GM11168 (cell line): ENCODE measurements at regions not wholly inside any gene's neighbourhood (a gene's known extent, or its start where the extent isn't known, plus 50 kb on each side); places are given as distances from the start of the nearest gene placed in this dataset.
"Not testable (repeated sequence)": the region's sequence is repeated elsewhere in the genome, so short reads cannot be mapped to it uniquely, and the experiment has no call there.

Source experiments
- in situ Hi-C: fragments of 300-500 bp; cut with MboI; formaldehyde crosslinking; loops from one replicate; pipeline ENCODE4 v1.12.0; 2022; ENCODE audit warnings: low sequenced_read_pairs; ENCODE audit not compliant: unreplicated experiment

DNA sequence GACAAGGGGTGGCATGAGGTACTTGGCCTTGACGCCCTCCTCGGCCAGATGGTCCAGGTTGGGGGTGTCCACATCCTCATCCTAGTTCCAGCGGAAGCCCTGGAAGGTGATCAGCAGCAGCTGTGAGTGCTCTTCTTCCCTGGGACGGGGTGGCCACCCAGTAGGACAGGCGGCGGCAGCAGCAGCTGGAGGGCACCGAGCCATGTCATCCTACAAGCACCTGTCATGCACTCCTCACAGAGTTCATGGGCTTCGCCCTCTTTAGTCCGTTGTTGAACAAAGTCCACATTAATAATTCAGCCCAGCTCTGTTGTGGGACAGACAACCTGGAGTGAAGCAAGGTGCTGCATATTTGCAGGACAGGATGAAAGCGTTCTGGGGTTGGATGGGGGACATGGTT lies 153.4 kb upstream of the CCZ1B start:
- in situ Hi-C loops = not testable (repeated sequence)

DNA sequence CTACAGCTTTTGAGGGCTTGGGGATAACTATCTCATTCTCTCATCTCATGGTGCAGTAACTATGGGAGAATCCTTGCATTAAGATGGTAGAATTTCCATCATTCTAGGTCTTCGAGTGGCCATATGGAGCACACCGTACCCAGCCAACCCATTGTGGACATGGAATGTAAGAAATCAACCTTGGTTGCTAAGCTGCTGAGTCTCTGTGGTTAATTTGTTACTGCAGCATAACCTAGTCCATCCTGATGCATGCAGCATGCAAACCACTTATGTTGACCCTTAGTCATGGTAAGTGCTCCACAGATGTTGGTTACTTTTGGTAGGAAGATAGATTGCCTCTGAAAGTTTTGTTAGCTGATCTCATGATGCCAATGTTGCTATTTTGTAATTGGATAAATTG lies 156.3 kb upstream of the CCZ1B start:
- in situ Hi-C loops = not testable (repeated sequence)

DNA sequence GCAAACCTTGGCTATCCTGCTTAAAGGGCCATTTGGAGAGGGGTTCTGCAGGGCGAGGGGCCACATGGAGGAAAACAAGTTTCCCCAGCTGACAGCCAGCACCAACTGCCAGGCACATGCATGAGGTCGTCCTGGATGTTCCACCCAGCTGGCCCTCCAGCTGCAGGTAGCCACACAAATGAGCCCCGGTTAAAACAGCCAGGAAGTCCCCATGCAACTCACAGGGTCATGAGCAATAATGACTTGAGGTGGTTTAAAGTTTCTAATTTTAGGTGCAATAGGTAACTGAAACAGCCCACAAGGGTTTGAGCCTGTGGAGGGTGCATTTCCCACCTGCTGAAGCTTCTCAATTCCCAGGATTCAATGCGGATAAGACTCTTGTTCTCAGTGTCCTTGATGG lies 160.8 kb upstream of the CCZ1B start:
- in situ Hi-C loops = not testable (repeated sequence)

DNA sequence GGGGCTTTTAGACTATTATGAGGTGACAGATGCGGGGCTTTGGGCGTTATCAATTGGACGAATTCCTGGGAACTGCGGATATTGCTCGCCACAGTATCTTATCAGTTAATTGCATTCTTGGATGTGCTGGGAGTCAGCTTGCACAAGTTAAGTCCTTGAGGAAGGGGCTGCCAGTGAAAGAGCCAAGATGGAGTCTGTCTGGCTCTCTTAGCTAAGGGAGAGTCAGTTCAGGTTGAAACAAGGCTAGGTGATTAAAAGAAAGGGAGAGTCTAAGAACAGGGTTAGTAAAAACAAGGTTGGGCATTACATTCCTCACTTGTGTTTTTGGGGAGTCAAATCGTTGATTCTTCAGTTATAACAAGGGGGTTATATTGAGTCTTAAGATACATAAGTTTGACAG lies 162.5 kb upstream of the CCZ1B start:
- in situ Hi-C loops = not testable (repeated sequence)

DNA sequence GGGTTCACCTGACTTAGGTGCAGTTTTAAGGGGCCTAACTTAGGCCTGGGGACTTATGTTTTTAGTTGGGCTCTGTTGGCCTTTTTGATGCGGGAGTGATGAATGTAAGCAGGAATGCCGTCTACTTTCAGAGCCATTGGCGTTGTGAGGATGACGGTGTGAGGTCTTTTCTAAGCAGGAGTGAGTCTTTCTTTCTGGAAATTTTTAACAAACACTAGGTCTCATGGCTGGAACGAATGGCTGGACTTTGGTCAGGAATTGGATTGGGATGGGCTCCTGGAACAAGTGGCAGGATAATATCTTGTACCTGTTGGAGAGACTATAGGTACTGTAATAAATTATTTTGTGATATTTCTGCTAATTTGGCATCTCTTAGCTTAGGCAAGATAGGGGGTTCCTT lies 163.9 kb upstream of the CCZ1B start:
- in situ Hi-C loops = not testable (repeated sequence)

DNA sequence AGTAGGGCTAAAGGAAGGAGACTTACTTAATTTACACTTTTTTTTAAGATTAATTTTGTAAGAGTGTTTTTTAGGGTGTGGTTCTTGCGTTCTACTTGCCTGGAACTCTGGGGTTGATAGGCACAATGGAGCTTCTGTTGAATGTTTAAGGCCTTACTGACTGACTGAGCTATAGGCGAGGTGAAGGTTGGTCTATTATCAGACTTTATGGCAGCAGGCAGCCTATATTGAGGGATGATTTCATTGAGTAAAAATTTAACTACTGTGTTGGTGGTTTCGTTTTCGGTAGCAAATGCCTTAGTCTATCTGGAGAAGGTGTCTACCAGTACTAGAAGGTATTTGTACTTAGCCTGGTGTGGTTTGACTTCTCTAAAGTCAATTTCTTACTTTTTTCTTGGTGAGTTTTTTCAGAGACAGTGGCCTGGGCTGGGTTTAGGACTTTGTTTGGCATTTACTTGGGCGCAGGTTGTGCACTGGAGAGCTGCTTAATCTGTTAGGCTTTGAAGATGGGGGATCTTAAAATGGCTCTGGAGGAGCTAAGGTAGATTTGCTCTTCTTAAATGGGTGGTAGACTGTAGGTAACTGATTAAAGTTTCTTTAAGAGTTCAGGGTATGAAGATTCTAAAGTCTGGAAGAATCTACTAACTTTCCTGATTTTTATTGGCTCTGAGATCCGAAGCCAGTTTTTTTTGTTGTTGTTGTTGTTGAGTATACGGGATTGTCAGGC lies 164.5 kb upstream of the CCZ1B start:
- in situ Hi-C loops = not testable (repeated sequence)

DNA sequence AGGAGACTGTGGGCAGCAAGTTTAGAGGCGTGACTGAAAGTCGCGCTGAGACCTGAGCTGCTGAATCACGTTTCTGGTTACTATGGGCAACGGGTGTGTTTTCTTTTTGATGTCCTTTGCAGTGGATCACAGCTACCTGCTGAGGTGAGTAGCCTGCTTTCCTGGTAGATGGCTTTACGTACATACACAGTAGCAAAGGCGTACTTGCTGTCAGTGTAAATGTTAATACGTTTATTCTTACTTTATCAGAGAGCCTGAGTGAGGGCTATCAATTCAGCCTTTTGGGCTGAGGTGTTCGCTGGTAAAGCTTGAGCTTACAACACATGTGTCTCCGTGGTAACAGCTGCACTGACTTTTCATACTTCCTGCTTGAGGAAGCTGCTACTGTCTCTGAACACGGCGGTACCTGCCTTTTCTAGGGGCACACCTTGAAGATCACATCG lies 165.1 kb upstream of the CCZ1B start:
- in situ Hi-C loops = not testable (repeated sequence)

DNA sequence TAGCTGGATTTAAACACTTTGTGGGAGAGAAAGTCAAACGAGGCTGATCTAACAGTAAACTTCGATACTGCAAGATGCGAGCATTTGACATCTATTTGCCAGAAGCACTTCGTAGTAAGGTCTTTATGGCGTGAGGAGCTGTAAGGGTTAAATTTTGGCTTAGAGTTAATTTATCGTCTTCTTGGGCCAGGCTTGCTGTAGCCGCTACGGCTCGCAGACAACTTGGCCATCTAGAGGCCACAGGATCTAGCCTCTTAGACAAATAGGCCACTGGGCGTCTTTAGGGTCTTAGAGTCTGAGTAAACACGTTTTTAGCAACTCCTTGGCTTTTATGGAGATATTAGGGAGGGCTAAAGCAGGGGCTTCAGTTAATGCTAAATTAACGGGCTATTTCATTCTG lies 165.6 kb upstream of the CCZ1B start:
- in situ Hi-C loops = not testable (repeated sequence)

DNA sequence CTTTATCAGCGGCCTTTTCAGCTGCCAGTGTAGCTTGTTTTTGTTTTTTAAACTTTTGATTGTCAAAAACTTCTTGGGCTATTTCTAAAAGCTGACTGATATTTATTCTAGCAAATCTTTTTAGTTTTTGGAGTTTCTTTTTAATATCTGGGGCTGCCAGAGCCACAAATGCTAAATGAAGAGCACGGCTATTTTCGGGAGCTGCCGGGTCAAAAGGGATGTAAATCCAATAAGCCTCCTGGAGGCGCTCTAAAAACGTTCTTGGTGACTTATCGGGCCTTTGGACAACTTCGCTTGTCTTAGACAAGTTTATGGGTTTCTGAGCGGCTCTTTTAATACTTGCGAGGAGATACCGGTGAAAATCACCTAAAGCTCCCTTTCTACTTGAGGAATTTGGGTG lies 166.1 kb upstream of the CCZ1B start:
- in situ Hi-C loops = not testable (repeated sequence)

DNA sequence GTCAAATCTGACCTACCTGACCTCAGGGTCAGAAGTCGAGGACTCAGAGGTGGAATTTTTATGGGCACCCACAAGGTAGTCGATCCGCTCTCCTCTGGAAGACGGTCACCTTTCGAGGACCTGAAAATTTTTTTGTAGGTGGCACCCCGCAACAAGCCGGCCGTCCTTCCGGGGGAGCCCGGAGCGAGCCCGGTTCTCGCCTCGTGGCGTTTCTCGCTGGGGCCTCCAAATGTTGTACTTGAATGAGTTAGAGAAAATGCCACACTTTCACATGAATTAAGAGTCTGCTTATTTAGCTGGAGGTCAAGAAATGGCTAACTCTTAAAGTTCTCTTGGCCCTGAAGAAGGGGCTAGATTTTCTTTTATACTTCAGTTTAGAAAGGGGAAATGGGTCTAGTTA lies 169.0 kb upstream of the CCZ1B start:
- in situ Hi-C loops = not testable (repeated sequence)

DNA sequence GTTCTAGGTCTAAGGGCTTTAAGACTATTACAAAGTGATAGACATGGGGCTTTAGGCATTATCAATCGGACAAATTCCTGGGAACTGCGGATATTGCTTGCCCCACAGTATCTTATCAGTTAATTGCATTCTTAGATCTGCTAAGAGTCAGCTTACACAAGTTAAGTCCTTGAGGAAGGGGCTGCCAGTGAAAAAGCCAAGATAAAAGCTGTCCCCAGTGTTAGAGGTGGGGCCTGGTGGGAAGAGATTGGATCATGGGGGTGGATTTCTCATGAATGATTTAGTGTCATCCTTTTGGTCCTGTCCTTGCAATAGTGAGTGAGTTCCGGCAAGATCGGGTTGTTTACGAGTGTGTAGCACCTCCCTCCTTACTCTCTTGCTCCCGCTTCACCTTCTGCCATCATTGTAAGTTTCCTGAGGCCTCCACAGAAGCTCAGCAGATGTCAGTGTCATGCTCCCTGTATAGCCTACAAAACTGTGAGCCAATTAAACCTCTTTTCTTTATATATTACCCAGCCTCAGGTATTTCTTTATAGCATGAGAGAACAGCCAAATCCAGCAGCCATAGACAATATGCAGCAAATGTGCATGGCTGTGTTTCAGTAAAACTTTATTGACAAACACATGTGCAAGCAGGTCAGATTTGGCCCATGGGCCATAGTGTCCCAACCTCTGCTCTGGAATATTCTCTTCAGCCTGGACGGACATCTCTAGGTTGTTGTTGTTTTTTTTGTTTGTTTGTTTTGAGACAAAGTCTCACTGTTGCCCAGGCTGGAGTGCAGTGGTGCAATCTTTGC lies 169.6 kb upstream of the CCZ1B start:
- in situ Hi-C loops = not testable (repeated sequence)

DNA sequence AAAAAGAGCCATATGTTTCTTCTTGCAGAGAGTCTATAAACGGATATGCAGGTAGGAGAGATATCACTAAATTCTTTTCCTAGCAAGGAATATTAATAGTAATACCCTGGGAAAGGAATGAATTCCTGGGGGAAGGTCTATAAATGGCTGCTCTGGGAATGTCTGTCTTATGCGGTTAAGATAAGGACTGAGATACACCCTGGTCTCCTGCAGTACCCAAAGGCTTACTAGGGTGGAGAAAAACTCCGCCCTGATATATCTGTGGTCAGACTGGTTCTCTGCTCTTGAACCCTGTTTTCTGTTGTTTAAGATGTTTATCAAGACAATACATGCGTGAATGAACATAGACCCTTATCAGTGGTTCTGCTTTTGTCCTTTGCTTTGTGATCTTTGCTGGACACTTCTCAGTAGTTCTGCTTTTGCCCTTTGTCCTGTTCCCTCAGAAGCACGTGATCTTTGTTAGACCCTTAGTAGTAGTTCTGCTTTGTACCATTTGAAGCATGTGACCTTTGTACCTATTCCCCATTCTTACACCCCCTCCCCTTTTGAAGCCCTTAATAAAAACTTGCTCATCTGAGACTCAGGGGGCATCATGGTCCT lies 173.1 kb upstream of the CCZ1B start:
- in situ Hi-C loops = not testable (repeated sequence)

DNA sequence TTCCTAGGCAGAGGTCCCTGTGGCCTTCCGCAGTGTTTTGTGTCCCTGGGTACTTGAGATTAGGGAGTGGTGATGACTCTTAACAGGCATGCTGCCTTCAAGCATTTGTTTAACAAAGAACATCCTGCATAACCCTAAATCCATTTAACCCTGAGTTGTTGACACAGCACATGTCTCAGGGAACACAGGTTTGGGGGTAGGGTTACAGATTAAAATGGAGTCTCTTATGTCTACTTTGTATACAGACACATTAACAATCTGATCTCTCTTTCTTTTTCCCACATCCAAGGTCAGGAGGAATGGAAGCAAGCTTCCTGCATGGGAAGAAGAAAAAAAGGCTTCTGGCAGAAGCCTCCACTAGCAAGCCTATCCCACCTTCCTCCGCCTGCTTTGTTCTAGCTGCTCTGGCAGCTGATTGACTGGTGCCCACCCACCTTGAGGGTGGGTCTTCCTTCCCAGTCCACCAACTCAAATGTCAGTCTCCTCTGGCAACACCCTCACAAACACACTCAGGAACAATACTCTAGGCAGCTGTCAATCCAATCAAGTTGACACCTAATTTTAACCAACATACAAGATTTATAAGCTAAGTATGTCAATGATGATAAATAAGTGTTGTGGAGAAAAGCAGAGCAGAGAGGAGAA lies 176.5 kb upstream of the CCZ1B start:
- in situ Hi-C loops = no loop called here

DNA sequence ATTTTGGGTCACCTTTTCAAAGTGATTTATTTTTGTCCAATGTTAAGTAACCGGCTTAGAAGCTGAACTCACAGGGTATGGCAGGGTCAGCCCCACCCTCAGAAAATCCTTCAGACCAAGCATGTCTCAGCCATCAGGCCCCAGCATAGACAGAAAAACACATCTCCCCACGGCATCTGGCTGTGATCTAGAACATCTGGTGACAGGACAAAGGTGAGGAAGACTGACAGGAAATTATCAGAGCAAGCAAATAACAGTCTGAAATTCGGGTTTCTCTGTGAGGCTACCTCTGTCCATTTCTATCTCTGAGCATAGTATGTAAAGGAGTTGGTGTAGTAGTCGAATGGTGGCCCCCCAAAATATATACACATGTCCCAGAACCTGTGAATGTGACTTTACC lies 177.0 kb upstream of the C1GALT1 start:
- in situ Hi-C loops = no loop called here

DNA sequence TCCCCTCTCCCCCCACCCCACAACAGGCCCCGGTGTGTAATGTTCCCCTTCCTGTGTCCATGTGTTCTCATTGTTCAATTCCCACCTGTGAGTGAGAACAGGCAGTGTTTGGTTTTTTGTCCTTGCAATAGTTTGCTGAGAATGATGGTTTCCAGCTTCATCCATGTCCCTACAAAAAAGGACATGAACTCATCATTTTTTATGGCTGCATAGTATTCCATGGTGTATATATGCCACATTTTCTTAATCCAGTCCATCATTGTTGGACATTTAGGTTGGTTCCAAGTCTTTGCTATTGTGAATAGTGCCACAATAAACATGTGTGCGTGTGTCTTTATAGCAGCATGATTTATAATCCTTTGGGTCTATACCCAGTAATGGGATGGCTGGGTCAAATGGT lies 176.4 kb upstream of the C1GALT1 start:
- in situ Hi-C loops = not testable (repeated sequence)

DNA sequence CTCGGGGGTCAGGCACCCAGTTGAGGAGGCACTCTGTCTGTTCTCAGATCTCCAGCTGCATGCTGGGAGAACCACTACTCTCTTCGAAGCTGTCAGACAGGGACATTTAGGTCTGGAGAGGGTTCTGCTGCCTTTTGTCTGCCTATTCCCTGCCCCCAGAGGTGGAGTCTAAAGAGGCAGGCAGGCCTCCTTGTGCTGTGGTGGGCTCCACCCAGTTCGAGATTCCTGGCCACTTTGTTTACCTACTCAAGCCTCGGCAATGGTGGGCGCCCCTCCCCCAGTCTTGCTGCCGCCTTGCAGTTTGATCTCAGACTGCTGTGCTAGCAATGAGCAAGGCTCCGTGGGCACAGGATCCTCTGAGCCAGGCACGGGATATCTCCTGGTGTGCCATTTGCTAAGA lies 171.1 kb upstream of the C1GALT1 start:
- in situ Hi-C loops = not testable (repeated sequence)

DNA sequence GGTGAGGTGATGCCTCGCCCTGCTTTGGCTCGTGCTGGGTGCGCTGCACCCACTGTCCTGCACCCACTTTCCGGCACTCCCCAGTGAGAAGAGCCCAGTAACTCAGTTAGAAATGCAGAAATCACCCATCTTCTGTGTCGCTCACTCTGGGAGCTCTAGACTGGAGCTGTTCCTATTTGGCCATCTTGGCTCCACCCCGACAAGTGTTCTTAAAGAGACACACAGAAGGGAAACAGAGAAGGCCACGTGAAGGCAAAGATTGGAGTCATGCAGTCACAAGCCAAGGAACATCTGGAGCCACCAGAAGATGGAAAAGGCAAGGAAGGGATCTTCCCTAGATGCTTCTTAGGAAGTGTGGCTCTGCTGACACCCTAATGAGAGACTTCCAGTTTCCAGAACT lies 170.6 kb upstream of the C1GALT1 start:
- in situ Hi-C loops = not testable (repeated sequence)

DNA sequence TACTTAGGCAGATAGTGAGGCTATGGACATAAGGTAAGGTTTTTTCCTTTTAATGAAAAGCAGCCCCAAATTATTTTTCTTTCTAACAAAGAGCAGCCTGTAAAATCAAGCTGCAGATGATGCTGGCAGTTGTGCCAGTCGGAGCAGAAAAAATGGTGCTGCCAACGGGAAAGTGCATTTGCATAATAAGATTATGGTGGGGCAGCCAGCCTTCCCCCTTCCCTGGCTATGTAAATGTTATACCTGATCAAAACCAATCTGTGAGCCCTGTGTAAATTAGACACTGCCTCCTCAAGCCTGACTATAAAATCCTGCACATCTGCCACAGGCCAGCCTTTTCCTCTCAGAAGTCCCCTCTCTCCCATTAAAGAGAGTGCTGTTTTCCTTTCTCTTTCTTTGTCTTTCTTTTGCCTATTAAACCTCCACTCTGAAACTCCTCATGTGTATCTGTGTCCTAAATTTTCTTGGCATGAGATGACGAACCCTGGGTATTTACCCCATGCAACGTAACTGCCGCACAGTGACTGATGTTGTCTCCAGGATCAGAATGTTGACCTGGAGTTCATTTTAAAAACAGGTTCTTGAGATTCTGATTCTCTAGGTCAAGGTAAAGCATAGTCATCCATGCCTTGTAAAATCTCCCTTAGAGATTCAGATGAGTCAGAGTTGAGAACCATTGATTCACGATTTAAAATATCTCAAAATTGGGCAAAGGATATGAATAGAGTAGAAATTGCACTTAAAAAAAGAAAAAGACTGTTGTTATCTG lies 167.3 kb upstream of the C1GALT1 start:
- in situ Hi-C loops = no loop called here

DNA sequence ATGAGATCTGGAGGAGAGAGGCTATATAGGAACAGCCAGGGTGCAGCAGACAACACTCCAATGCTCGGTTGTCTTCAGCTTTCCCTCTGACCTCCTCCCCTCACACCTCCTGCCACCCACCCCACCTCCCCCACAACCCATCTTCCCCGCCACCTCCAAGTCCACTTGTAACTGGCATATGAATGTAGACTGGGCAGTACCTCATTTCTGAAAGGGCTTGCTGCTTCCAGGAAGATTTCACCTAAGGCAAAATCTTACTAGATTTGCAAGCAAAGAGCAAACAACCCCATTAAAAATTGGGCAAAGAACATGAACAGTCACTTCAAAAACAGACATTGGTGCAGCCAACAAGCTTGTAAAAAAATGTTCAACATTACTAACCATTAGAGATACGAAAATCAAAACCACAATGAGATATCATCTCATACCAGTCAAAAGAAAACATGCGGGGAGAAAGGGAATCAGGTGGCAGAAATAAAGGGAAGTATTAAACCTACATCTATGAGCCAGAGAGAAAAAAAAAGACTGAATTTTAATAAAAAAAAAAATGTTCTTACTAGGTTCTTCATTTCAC lies 164.6 kb upstream of the C1GALT1 start:
- in situ Hi-C loops = no loop called here

DNA sequence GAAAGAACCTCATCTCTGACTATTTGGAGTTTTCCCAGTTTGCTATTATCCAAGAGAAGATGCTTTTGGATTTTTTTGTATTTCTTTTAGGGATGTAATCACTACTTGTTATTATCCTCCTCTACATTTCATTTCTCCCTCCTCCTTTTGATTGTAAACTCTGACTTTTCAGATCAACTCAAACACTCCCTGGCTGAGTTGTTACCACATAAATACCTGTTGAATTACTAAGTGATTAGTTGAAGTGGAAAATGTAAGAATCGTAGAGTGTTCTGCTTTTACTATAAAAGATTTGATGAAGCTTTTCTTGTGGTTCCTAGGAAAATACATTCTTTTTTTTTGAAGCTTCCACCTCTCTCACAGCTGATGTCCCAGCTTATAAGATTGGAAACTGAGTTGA lies 164.1 kb upstream of the C1GALT1 start:
- in situ Hi-C loops = no loop called here
